PC-9 (cell line): ENCODE measurements at regions not wholly inside any gene's neighbourhood (a gene's known extent, or its start where the extent isn't known, plus 50 kb on each side); places are given as distances from the start of the nearest gene placed in this dataset.

Source experiments
- BruUV-seq: library from RNA; stranded (reverse); fragments of 400-500 nt; replicated peaks from 2 replicates; lab custom pipeline; 2021; lab: Mats Ljungman, UMichigan
- CTCF ChIA-PET: fragments of 300-600 bp; sonication (Branson Sonifier 250); formaldehyde crosslinking; loops from one replicate; lab custom pipeline; 2022; ENCODE audit warnings: antibody characterized with exemption; lab: Charles Lee
- POLR2A ChIA-PET: fragments of 300-600 bp; sonication (Branson Sonifier 250); formaldehyde crosslinking; loops from one replicate; lab custom pipeline; 2022; ENCODE audit warnings: antibody characterized with exemption; ENCODE audit not compliant: unreplicated experiment; lab: Charles Lee
- DNase-seq, 2 experiments: peaks; one replicate each; pipeline versions ENCODE4 v3.0.0 to v3.0.0-alpha.2; 2015 to 2022; ENCODE audit warnings: mixed read lengths in 1 of 2
- H2AFZ ChIP-seq: fragments of 200-600 bp; sonication (generic); 2 replicates; pipeline ENCODE4 v1.8.1; 2017; ENCODE audit warnings: antibody characterized with exemption
- H3F3A ChIP-seq: fragments of 200-600 bp; sonication (generic); 2 replicates; pipeline ENCODE4 v1.8.1; 2017; ENCODE audit warnings: antibody characterized with exemption, mild to moderate bottlenecking, low read depth; ENCODE audit not compliant: insufficient read depth
- H3K27ac ChIP-seq: fragments of 200-600 bp; sonication (generic); 2 replicates; pipeline ENCODE4 v1.6.1; 2016; ENCODE audit warnings: mixed run types
- H3K27me3 ChIP-seq: fragments of 200-600 bp; sonication (generic); 2 replicates; pipeline ENCODE4 v1.6.1; 2016; ENCODE audit warnings: low read depth, mixed run types; ENCODE audit not compliant: insufficient read depth
- H3K36me3 ChIP-seq: fragments of 200-600 bp; sonication (generic); 2 replicates; pipeline ENCODE4 v1.6.1; 2016; ENCODE audit warnings: low read depth, mixed run types
- H3K4me1 ChIP-seq: fragments of 200-600 bp; sonication (generic); replicated peaks from 2 replicates; pipeline ENCODE4 v1.6.1; 2016; ENCODE audit warnings: mixed run types; ENCODE audit not compliant: insufficient read depth
- H3K4me2 ChIP-seq: fragments of 200-600 bp; sonication (generic); 2 replicates; pipeline ENCODE4 v1.6.1; 2017; ENCODE audit warnings: mixed run types
- H3K4me3 ChIP-seq: fragments of 200-600 bp; sonication (generic); 2 replicates; pipeline ENCODE4 v1.6.1; 2016; ENCODE audit warnings: mixed run types
- H3K79me2 ChIP-seq: fragments of 200-600 bp; sonication (generic); 2 replicates; pipeline ENCODE4 v1.6.1; 2017; ENCODE audit warnings: low read depth, mixed run types
- H3K9me2 ChIP-seq: fragments of 200-600 bp; sonication (generic); 2 replicates; pipeline ENCODE4 v1.8.1; 2017; ENCODE audit warnings: mild to moderate bottlenecking; ENCODE audit not compliant: insufficient read depth
- H3K9me3 ChIP-seq: fragments of 200-600 bp; sonication (generic); 2 replicates; pipeline ENCODE4 v1.8.1; 2016; ENCODE audit warnings: low read depth; ENCODE audit not compliant: insufficient read depth
- H4K20me1 ChIP-seq: fragments of 200-600 bp; sonication (generic); 2 replicates; pipeline ENCODE4 v1.8.1; 2017; ENCODE audit not compliant: insufficient read depth
- CTCF ChIP-seq: fragments of 200-600 bp; sonication (generic); conservative IDR thresholded peaks from 2 replicates; pipeline ENCODE4 v1.6.1; 2017; ENCODE audit warnings: mixed run types, antibody characterized with exemption, mild to moderate bottlenecking, moderate library complexity
- EZH2 ChIP-seq: fragments of 200-600 bp; sonication (generic); IDR thresholded peaks from 2 replicates; pipeline ENCODE4 v1.8.0; 2017; ENCODE audit warnings: antibody characterized with exemption, low read depth
- intact Hi-C: fragments of 100-400 bp; cut with micrococcal nuclease; formaldehyde crosslinking; loops from one replicate; pipeline ENCODE4 v1.10.0; 2022; ENCODE audit not compliant: unreplicated experiment

GRCh38 chr12:124418791-124419190 is 123.9 kb downstream of the RFLNA start:
- Histone ChIP-seq H4K20me1 (peaks cover 11% of the 10 kb centered on the region), H3K4me3 (no peak overlapping the region), H3K79me2 (peaks cover 16% of the 10 kb centered on the region; the same call in 1 of the 2 replicates), H3K36me3 (peaks cover 12% of the 10 kb centered on the region), H2AFZ (no peak overlapping the region), H3K9me2 (no peaks in the 10 kb centered on the region), H3F3A (peaks cover 40% of the 10 kb centered on the region), H3K4me1 (peaks cover 23% of the 10 kb centered on the region), H3K9me3 (no peaks in the 10 kb centered on the region), H3K4me2 (no peak overlapping the region), H3K27me3 (no peaks in the 10 kb centered on the region), H3K27ac (no peak overlapping the region)
- BruUV-seq: no TSS peak
- ChIA-PET CTCF (no interaction called here), POLR2A (no interaction called here)
- no peak for DNase-seq
- intact Hi-C loops: no loop called here
- TF ChIP-seq EZH2 (no peak), CTCF (no peak)

- Histone ChIP-seq H3K27ac (no peak overlapping the region), H3F3A (peaks cover 33% of the 10 kb centered on the region; the same call in 1 of the 2 replicates), H2AFZ (no peak overlapping the region), H3K4me2 (no peak overlapping the region), H4K20me1 (peaks cover 11% of the 10 kb centered on the region), H3K27me3 (no peaks in the 10 kb centered on the region), H3K36me3 (peaks cover 12% of the 10 kb centered on the region), H3K9me3 (no peaks in the 10 kb centered on the region), H3K4me3 (no peak overlapping the region), H3K4me1 (peaks cover 17% of the 10 kb centered on the region), H3K9me2 (no peaks in the 10 kb centered on the region), H3K79me2 (peaks cover 16% of the 10 kb centered on the region; the same call in 1 of the 2 replicates)
- no peak for TF ChIP-seq EZH2
- TF ChIP-seq CTCF: no peak
- DNase-seq: no peak
- intact Hi-C loops: no loop called here
- no TSS peak for BruUV-seq
- ChIA-PET POLR2A (no interaction called here), CTCF (no interaction called here)
Observed at GRCh38 chr12:124418156-124418555, 123.3 kb downstream of the RFLNA start.

GRCh38 chr12:124416516-124417395 is 121.9 kb downstream of the RFLNA start:
- no peak overlapping the region for H2AFZ ChIP-seq
- H3F3A ChIP-seq: peaks cover 28% of the 10 kb centered on the region; the same call in 1 of the 2 replicates
- BruUV-seq: no TSS peak
- POLR2A ChIA-PET: no interaction called here
- CTCF ChIA-PET: interaction anchor here (0.7 kb wide), 1 partner anchor 266 kb away, joined by 3 read pairs; no protein-coding TSS in a partner anchor
- DNase-seq: no peak
- intact Hi-C loops: no loop called here
- H3K4me1 ChIP-seq: peaks cover 4% of the 10 kb centered on the region
- H3K9me3 ChIP-seq: no peaks in the 10 kb centered on the region
- H4K20me1 ChIP-seq: peaks cover 15% of the 10 kb centered on the region
- H3K79me2 ChIP-seq: peaks cover 16% of the 10 kb centered on the region; the same call in 1 of the 2 replicates
- no peak overlapping the region for H3K27ac ChIP-seq
- H3K4me2 ChIP-seq: no peak overlapping the region
- H3K4me3 ChIP-seq: no peak overlapping the region
- H3K36me3 ChIP-seq: peaks cover 12% of the 10 kb centered on the region
- TF ChIP-seq CTCF: no peak
- no peak for TF ChIP-seq EZH2
- no peaks in the 10 kb centered on the region for H3K9me2 ChIP-seq
- H3K27me3 ChIP-seq: no peaks in the 10 kb centered on the region
